Ovary (tissue), 3 donors: ENCODE measurements at regions not wholly inside any gene's neighbourhood (a gene's known extent, or its start where the extent isn't known, plus 50 kb on each side); places are given as distances from the start of the nearest gene placed in this dataset.

Source experiments
- EP300 ChIP-seq: sonication (generic); formaldehyde crosslinking; IDR thresholded peaks from one replicate; pipeline ENCODE4 v1.6.1; 2017; ENCODE audit warnings: antibody characterized with exemption
- POLR2A ChIP-seq: fragments of 450-650 bp; IDR thresholded peaks from one replicate; pipeline ENCODE4 v1.6.1; 2017; ENCODE audit warnings: antibody characterized with exemption, mild to moderate bottlenecking, moderate library complexity
- TF ChIP-seq, protein P1 (sequence below), 3 donors: fragments of 450-650 bp in 2 of 3; fragments of 200-600 bp in 1 of 3; IDR thresholded peaks; one replicate each; pipeline versions ENCODE4 v1.5.1 to v1.8.0; 2016 to 2022; ENCODE audit warnings: antibody characterized with exemption in 3 of 3, mild to moderate bottlenecking in 1 of 3
- donor health status: DM: no; HTN: no; CAD: no.

- TF ChIP-seq, protein P1, sequence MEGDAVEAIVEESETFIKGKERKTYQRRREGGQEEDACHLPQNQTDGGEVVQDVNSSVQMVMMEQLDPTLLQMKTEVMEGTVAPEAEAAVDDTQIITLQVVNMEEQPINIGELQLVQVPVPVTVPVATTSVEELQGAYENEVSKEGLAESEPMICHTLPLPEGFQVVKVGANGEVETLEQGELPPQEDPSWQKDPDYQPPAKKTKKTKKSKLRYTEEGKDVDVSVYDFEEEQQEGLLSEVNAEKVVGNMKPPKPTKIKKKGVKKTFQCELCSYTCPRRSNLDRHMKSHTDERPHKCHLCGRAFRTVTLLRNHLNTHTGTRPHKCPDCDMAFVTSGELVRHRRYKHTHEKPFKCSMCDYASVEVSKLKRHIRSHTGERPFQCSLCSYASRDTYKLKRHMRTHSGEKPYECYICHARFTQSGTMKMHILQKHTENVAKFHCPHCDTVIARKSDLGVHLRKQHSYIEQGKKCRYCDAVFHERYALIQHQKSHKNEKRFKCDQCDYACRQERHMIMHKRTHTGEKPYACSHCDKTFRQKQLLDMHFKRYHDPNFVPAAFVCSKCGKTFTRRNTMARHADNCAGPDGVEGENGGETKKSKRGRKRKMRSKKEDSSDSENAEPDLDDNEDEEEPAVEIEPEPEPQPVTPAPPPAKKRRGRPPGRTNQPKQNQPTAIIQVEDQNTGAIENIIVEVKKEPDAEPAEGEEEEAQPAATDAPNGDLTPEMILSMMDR (IDR thresholded peaks at IDR 0.05), result no peak
- no peak for TF ChIP-seq POLR2A
- TF ChIP-seq EP300, result no peak
These were observed 249.9 kb downstream of the OPA1 start for GRCh38 chr3:193842832-193843473.
